Activated T-cell treated with anti-CD3 and anti-CD28 coated beads for 48 hours (primary cell): ENCODE measurements at regions not wholly inside any gene's neighbourhood (a gene's known extent, or its start where the extent isn't known, plus 50 kb on each side); places are given as distances from the start of the nearest gene placed in this dataset.

ENCODE experiments used
- DNase-seq: peaks from one replicate; pipeline ENCODE4 v3.0.0-alpha.2; 2020; ENCODE audit warnings: low read depth

- DNase-seq: peak; percentile 17
These were observed 252.0 kb downstream of the CTTN start for GRCh38 chr11:70650075-70650909.

GRCh38 chr11:70651031-70651430 lies 252.7 kb downstream of the CTTN start:
- no peak for DNase-seq

GRCh38 chr11:70654016-70654415 lies 255.7 kb downstream of the CTTN start:
- DNase-seq: no peak

GRCh38 chr11:70655816-70656215 lies 257.5 kb downstream of the CTTN start:
- DNase-seq: no peak

- DNase-seq: no peak
These were observed 257.9 kb downstream of the CTTN start for GRCh38 chr11:70656252-70656651.

GRCh38 chr11:70660059-70660888 lies 261.9 kb downstream of the CTTN start:
- DNase-seq: no peak

- DNase-seq: no peak
These were observed 262.5 kb downstream of the CTTN start for GRCh38 chr11:70660889-70661197.

- DNase-seq: no peak
These were observed 263.6 kb downstream of the CTTN start for GRCh38 chr11:70661761-70662501.

- DNase-seq: no peak
These were observed 264.4 kb downstream of the CTTN start for GRCh38 chr11:70662691-70663098.

GRCh38 chr11:70663815-70664214 lies 265.5 kb downstream of the CTTN start:
- DNase-seq: no peak

GRCh38 chr11:70666311-70666710 lies 268.0 kb downstream of the CTTN start:
- DNase-seq: no peak

GRCh38 chr11:70667767-70668166 lies 269.4 kb downstream of the CTTN start:
- DNase-seq: no peak

- no peak for DNase-seq
These were observed 270.2 kb downstream of the CTTN start for GRCh38 chr11:70668204-70669202.

- no peak for DNase-seq
These were observed 271.0 kb downstream of the CTTN start for GRCh38 chr11:70669281-70669680.

- DNase-seq: no peak
These were observed 271.7 kb downstream of the CTTN start for GRCh38 chr11:70669871-70670675.

- no peak for DNase-seq
These were observed 272.3 kb downstream of the CTTN start for GRCh38 chr11:70670676-70671034.

GRCh38 chr11:70671083-70671482 lies 272.8 kb downstream of the CTTN start:
- no peak for DNase-seq

GRCh38 chr11:70671611-70672010 lies 273.3 kb downstream of the CTTN start:
- no peak for DNase-seq

GRCh38 chr11:70672991-70673653 lies 274.8 kb downstream of the CTTN start:
- no peak for DNase-seq

GRCh38 chr11:70674605-70675004 lies 276.3 kb downstream of the CTTN start:
- no peak for DNase-seq
